GM21423 (cell line): ENCODE measurements at regions not wholly inside any gene's neighbourhood (a gene's known extent, or its start where the extent isn't known, plus 50 kb on each side); places are given as distances from the start of the nearest gene placed in this dataset.
"Not testable (repeated sequence)": the region's sequence is repeated elsewhere in the genome, so short reads cannot be mapped to it uniquely, and the experiment has no call there.

Experiments
- ATAC-seq: cut with Tn5 transposase; IDR thresholded peaks from one replicate; pipeline ENCODE4 v1.9.1; 2021; ENCODE audit warnings: mild to moderate bottlenecking, moderate library complexity; ENCODE audit not compliant: unreplicated experiment

DNA sequence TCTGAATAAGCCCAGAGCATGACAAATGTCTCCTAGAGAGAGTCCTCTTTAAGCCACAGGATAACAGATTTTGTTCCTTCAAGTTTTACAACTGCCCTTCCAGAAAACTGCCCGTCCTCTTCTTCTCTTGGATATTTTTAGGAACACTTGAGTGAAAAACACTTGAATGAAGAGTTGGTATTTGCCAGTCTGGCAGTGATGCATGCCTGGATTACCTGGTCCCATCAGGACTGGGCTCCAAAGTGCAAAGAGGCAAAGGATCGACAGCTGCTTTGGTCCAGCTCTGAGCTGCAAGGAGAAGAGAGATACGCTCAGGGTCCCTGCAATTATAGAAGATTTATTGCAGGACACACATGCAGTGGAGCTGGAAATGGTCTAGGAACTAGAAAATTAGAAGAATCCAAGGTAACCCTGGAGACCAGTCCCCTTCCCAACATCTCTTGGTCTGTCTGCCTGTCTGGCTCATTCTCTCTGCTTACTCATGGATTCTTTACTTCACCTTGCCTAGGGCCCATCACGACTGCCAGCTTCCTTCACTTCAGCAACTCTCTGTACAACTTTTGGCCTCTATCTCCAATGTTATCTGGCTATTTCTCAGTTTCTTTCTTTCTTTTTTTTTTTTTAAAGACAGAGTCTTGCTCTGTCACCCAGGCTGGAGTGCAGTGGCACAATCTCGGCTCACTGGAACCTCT lies 112.1 kb upstream of the SIX2 start:
- no peak for ATAC-seq

DNA sequence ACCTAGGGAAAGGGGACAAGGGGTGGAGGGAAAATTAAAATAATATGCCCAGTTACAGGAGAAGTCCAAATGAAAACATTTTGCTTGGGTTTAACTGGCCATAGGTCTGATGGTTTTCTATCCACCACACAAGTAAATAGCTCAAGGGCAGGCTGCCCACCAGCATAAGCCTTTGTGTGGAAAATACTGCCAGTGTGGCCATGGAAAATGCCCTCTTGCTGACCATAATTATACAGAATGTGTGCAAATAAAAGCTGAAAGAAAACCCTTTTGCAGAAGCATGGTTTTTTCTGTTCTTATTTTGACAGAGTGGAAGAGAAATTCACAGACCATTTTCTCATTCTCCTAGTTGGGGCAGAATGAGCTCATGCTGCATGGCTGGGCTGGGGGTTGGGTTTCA lies 111.3 kb upstream of the SIX2 start:
- ATAC-seq = no peak

DNA sequence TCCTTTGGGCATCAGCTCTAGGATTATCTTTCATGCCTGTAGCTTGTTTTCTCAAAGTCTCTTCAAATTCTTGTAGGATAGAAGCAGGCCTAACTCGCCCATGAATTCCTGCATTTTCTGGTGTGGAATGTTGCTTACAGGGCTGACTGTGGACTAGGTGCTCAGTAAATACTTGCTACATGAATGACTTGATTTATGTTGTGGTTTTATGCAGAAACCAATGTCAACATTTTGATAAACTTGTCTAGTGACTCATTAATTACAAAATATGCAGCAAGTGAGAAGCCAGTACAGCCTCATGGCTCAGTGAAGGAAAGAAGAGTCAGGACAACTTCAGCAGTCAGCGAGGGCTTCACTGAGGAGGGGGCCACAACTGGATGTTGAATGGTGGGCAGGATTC lies 110.6 kb upstream of the SIX2 start:
- no peak for ATAC-seq

DNA sequence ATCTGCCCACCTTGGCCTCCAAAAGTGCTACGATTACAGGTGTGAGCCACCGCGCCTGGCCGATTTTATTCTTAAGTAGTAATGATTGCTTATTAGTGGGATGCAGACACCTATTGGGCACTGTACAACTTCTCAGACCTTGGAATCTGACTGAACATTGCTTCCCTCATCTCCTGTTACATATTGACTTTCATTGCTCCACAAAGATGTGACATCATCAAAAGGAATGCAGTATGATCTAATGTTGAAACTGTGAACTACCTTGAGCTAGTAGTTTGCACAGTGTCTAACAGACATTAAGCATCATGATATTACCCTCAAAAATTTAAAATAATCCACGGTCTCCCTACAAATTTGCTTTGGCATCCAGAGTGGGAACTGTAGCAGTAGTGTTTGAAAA lies 109.8 kb upstream of the SIX2 start:
- ATAC-seq = no peak

DNA sequence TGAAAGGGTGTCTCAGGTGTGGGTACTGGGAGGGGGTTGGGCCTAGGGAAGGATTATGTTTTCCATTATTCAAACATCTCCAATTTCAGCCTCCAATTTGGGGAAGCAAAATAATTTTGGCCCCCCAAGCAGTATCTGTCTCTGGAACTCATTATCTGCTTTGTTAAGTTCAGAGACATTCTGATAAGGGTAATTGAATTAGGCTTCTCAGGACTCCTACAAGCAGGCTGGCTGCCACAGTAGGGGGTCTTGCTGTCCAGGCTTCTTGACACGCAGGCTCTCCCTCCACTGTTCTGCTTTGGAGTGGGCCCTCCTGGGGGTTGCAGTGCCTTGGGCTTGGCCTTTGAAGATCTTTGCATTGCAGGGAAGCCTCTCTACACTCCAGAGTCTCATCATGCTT lies 108.1 kb upstream of the SIX2 start:
- ATAC-seq = no peak

DNA sequence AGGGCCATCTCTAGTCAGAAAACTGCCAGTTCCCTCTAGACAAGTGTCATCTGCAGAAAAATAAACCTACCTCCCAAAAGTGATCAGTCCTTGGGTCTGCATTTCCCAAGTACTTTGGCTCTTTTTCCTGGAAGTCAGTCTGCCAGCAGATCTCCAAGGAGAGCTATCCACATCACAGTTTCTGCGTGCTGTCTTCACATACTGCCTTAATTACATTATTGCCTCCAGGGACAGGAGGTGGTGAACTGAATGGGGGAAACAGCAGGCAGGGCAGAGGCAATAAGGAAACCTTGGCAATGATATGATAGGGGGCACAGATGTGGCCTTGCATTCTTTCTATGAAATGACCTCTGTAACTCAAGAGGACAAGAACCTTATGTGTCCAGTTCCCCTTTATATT lies 105.9 kb upstream of the SIX2 start:
- ATAC-seq = no peak

DNA sequence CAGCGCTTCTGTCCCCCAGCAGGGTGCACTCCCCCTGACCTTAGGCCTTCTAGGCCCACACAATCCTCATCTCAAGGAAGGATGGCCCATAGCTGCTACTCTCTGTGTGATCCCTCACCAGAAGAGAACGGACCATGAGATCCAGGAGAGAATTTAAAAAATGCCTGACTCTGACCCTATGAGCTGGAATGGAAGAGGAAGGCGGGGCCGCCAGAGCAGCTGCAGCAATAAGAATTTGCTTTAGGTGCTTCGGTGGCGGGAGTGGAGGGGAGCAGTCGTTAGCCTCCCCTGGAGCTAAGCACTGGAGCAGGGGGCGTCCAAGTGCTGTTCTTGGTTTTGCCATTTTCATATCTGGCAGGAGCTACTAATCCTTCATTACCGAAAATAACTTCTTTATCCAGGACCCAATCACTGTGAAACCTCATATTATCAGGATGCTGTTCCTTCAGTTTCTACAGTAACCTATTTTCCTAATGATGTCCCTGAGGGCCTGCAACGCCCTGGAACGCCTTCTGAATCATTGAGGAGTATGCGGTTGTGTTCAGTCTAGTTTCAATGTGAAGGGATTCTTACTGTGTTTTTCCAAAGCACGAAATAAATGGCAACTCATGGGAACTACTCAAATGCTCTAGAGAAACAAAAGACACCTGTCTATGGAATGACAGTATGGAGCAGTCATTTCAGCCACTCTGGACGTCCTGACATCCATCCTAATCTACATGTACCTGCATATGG lies 105.1 kb upstream of the SIX2 start:
- no peak for ATAC-seq

DNA sequence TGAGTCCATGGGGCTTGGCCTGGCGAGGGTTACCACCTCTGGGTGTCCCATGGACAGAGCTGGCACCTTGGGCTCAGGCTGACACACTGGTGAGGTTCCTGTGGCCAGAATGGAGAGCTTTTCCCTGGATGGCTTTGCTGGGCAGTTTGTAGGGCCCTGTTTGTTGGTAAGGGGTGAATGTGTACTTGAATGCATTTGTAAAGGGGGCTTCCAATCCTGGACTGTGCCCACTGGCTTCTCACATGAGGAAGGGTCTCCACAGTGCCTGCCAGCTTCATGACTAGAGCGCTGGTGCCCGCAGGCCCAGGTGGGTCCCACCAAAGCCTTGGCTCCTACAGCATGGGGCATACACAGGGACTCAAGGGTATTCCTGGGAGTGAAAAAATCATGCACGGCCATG lies 103.5 kb upstream of the SIX2 start:
- no peak for ATAC-seq

DNA sequence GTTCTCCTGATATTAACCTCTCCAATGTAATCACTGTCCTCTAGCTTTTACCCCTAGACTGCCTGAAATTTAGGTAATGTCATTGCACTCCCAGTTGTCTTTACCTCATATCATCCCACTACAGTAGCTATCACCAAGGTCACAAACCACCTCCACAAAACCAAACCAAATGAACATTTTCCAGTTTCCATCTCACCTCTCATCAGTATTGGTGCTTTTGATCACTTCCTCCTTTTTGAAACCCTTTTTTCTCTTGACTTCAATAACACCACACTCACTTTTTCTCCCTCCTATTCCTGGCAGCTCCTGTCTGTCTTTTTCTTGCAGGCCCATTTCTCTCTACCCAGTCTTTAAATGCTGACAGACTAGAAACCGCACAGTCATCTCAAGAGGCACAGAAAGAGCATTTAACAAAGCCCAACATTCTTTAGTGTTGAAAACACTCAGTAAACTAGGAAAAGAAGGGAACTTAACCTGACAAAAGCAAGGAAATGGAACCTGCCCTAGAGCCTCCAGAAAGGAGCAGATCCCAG lies 95.9 kb upstream of the SIX2 start:
- ATAC-seq = no peak

DNA sequence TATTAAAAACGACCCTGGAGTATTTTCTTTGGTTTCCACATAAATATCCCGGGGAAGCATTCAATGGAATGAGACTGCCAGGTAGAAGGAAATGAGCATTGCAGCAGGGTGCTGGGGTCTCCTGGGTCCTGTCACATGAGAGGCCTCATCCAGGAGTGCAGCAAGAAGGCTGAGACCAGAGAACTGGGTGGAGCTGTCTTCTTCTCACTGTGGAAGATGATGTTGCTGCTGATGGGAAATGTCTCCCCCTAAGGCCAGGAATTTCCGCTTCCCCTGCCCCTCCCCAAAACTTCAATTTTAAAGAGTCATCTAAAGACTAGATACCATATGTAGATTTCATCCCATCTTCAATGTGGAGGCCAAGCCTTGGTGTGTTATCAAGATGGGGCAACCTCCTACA lies 95.2 kb upstream of the SIX2 start:
- ATAC-seq = no peak

DNA sequence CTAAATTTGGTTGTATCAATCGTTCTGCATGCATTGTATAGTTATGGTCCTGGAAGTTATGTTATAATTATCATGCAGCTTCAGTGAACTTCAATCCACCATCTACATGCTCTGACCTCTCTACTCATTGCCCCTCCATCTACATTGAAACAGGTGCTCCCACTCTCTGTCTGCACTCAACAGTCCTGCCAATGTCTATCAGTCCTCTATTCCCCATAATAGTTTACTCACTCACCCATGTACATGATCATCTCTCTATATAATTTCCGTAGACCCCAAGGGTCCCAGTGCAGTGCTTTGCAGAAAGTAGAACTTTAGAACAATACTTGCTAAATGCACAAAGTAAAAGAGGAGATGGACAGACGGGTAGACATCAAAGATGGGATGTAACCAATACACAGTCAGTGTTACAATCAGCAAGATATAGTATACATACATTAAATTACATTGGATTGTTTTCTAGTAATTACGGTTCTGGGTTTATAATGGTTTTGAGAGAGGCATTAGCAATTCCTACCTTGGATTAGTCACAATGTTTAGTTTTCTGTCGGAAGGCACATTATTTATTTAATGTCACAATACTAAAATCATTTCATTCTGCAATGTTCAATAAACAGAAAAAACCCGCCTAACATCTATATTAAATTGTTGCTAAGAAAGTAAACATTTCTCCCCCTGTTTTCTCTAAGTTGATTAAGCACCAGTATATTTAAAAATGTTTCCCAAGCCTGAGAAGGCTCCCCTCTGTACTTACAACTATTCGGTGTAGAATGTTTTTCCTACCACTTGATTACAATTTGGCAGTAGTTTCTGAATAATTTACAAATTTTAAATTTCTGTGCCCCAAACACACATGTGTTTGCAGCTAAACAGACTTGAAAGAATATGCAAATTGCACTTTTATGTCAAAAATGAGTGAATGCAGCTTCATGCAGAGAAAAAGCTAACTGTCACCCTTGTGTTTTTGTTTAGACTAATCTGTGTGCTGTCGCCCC lies 94.4 kb upstream of the SIX2 start:
- ATAC-seq = no peak

DNA sequence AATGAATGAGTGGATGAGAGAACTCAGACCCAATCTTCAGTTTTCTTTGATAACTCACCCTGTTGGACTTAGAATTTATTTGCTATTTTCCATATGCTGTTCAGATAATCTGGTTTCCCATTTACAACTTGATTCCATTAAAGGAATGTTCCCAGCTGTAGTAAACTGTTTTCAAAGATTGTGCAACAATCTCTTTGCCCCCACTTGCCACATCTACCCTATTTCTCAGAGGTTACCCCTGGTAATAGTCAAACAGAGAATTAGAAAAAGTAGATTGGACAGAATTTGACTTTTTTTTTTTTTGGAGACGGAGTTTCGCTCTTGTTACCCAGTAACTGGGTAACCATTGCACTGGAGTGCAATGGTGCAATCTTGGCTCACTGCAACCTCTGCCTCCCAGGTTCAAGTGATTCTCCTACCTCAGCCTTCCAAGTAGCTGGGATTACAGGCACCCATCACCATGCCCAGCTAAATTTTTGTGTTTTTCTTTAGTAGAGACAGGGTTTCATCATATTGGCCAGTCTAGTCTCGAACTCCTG lies 93.4 kb upstream of the SIX2 start:
- no peak for ATAC-seq

DNA sequence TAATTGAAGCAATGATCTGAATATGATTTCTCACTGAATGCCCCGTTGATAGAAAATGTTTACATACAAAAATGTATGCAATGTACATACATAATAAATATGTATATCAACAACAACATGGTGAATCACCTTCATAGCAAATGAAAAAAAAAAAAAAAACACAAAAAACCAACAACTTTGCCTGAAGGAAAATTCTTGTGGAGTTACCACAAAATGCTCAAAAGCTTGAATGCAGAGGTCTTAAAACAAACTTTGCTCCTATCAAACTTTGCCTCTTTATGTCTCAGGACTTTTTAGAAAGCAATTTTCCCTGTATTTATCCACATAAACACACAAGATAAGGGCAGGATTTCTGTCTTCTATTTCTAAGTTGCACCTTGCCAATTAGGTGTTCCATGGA lies 92.9 kb upstream of the SIX2 start:
- no peak for ATAC-seq

DNA sequence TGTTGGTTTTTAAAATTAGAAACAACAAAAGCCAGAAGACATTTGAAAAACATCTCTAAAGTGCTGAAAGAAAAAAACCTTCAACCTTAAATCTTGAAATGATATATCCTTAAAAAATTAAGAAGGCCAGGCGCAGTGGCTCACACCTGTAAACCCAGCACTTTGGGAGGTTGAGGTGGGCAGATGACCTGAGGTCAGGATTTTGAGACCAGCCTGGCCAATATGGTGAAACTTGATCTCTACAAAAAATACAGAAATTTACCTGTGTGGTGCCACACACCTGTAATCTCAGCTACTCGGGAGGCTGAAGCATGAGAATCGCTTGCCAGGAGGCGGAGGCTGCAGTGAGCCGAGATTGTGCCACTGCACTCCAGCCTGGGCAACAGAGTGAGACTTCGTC lies 87.7 kb upstream of the SIX2 start:
- no peak for ATAC-seq

DNA sequence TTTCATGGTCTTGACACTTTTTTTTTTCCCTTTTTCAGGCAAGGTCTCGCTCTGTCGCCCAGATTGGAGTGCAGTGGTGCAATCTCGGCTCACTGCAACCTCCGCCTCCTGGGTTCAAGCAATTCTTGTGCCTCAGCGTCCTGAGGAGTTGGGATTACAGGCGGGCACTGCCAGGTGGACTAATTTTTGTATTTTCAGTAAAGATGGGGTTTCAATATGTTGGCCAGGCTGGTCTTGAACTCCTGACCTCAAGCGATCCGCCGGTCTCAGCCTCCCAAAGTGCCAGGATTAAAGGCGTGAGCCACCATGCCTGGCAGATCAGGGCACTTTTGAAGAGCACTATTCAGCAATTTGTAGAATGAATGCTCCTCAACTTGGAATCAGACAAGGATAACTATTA lies 86.8 kb upstream of the SIX2 start:
- ATAC-seq = not testable (repeated sequence)

DNA sequence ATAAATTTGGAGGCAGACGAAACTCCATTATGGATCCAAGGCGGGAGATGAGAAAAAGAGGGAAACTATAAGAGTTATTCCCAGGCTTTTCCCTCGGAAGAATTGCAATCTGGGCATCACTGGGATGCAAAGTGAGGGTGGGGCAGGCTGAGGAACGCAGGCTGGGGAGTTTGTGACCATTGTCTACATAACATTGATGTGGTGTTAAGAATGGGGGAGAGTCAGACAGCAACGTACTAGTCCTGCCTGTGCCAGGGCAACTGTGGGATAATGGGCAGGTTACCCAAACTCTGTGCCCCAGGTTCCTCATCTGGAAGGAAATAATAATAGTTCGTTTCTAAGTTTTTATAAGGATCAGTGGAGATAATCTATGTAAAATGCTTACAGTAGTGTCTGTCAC lies 84.4 kb upstream of the SIX2 start:
- ATAC-seq = no peak

DNA sequence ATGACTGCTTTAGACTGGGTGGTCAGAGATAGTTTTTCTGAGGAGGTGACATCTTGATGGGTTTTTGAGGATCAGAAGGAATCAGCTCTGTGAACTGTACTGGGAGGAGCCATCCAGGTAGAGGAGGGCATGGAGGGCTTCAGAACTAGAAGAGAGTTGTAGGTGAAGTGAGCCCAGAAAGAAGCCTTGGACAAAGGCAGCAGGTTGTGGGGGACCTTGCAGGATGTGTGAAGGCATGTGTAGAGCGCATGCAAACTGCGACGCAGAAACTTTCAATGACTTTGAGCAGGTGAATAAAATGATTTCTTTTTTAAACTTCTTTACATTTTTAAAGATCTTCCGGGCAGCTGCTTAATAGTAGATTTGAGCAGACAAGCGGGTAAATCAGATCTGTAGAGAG lies 83.9 kb upstream of the SIX2 start:
- ATAC-seq = no peak

DNA sequence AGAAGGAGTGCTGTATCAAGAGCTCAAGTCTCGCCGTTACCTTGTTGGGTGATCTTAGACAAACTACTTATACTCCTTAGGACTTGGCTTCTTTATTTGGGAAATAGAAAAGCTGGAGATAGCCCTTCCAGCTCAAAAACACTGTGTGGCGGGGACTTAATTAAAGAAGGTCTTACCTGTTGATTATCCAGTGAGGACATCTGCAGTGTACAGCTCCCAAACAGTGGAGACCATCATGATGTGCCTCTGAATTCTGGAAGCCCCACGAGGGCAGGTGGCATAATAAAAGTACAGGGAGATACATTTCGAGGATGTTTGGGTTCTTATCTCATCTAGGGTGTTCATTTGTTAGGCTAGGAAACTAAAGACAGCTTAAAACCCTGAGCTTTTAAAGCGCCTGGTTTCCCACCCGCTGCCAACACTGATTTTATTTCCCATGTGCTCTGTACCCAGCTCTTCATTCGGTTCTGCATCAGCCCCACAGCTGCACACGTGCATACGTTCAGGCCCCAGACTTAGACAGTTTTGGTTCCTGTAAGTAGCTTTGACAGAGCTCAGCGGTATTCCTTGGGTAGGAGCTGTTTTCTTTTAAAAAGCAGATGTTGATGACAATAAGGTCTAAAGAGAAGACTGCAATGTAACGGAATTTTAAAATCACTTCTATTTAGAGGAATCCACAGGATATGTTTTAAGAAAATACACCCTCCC lies 80.5 kb upstream of the SIX2 start:
- no peak for ATAC-seq

DNA sequence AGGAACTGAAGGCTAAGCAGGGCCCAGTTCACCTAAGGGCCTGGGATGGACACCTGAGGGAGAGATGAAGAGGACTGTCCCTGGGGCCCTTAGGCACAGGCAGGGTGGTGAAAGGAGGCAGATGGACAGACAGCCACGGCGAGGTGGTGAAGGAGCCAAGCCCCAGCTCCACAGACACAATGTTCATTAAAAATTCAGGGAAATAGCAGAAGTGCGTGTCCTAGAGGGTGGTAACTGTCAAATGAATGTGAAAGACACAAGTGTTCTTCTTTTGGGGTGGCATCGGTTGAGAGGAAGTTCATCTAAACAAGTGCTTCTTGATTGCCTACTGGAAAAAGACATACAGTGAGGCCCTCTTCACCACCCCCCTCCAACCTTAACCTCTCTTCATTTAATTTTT lies 76.2 kb upstream of the SIX2 start:
- no peak for ATAC-seq

DNA sequence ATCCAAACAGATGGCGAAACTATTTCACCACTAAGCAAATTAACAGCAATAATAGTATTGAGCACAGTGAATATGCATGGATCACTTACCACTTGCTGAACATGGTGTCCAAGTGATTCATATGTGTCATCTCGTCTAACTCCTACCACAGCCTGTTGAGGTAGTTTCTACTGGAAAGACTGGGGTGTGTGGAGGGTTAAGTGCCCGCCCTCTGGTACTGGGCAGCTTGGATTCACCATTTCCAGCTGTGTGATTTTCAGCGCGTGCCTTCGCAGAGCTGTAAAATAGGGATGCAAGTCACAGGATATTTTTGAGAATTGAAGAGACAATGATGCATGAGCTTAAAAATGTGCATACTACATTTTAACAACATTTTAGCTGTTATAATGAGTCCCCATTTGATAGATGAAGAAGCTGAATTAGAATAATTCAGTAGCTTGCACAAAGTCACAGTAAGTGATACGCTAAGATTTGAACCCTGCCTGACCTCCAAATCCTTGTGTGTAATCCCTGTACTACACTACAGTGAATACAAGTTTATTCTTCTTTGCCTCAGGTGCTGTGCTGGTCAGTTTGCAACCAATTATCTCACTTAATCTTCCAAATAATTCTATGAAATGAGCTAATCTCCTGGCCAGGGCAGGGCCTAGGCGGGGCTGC lies 75.2 kb upstream of the SIX2 start:
- ATAC-seq = no peak
